Nephron (organoid): ENCODE measurements at regions not wholly inside any gene's neighbourhood (a gene's known extent, or its start where the extent isn't known, plus 50 kb on each side); places are given as distances from the start of the nearest gene placed in this dataset.

ENCODE experiments used
- H3K27ac Mint-ChIP-seq, 3 experiments: 2 replicates each; pipeline ENCODE4 v1.8.0; 2020; ENCODE audit warnings: mixed read lengths in 3 of 3, mild to moderate bottlenecking in 2 of 3, moderate library complexity in 1 of 3
- H3K27me3 Mint-ChIP-seq: 2 replicates; pipeline ENCODE4 v1.8.0; 2021; ENCODE audit warnings: low read depth, mild to moderate bottlenecking, moderate library complexity, mixed read lengths
- H3K36me3 Mint-ChIP-seq: 2 replicates; pipeline ENCODE4 v1.8.0; 2020; ENCODE audit warnings: low read depth, mixed read lengths
- H3K4me1 Mint-ChIP-seq: 2 replicates; pipeline ENCODE4 v1.8.0; 2020; ENCODE audit warnings: mixed read lengths
- H3K4me3 Mint-ChIP-seq, 3 experiments: 2 replicates each; pipeline ENCODE4 v1.8.0; 2020; ENCODE audit warnings: mild to moderate bottlenecking in 3 of 3, mixed read lengths in 3 of 3, moderate library complexity in 2 of 3
- H3K9me3 Mint-ChIP-seq: 2 replicates; pipeline ENCODE4 v1.8.0; 2020; ENCODE audit warnings: mixed read lengths
- CTCF ChIP-seq, 3 experiments: fragments of 200-600 bp; sonication (generic); IDR thresholded peaks; one replicate each; pipeline ENCODE4 v1.5.0; 2021; ENCODE audit warnings: antibody characterized with exemption in 3 of 3; ENCODE audit not compliant: unreplicated experiment in 3 of 3

GRCh38 chr11:25587496-25587895 lies 744.4 kb upstream of the ANO3 start:
- Mint-ChIP-seq H3K36me3 (no peaks in the 10 kb centered on the region), H3K9me3 (peaks cover 7% of the 10 kb centered on the region), H3K27ac (no peak overlapping the region), H3K27me3 (no peaks in the 10 kb centered on the region), H3K4me3 (no peak overlapping the region), H3K4me1 (no peaks in the 10 kb centered on the region)
- TF ChIP-seq CTCF (IDR thresholded peaks at IDR 0.05; ENCODE audit: unreplicated experiment in 3 of 3), result no peak

GRCh38 chr11:25593221-25593620 lies 738.7 kb upstream of the ANO3 start:
- no peak overlapping the region for H3K27ac Mint-ChIP-seq
- no peaks in the 10 kb centered on the region for H3K27me3 Mint-ChIP-seq
- no peak overlapping the region for H3K4me3 Mint-ChIP-seq

GRCh38 chr11:25596701-25597100 lies 735.2 kb upstream of the ANO3 start:
- Mint-ChIP-seq H3K27ac (no peak overlapping the region), H3K27me3 (no peaks in the 10 kb centered on the region), H3K4me1 (no peaks in the 10 kb centered on the region), H3K9me3 (peaks cover 4% of the 10 kb centered on the region), H3K36me3 (no peaks in the 10 kb centered on the region), H3K4me3 (no peak overlapping the region)
- TF ChIP-seq CTCF (IDR thresholded peaks at IDR 0.05; ENCODE audit: unreplicated experiment in 3 of 3), result no peak

More at GRCh38 chr11:25593221-25593620, 738.7 kb upstream of the ANO3 start:
- H3K4me1 Mint-ChIP-seq, result no peaks in the 10 kb centered on the region
- H3K9me3 Mint-ChIP-seq, result peaks cover 7% of the 10 kb centered on the region
- H3K36me3 Mint-ChIP-seq, result no peaks in the 10 kb centered on the region
- no peak for TF ChIP-seq CTCF (IDR thresholded peaks at IDR 0.05; ENCODE audit: unreplicated experiment in 3 of 3)

GRCh38 chr11:25597696-25598095 lies 734.2 kb upstream of the ANO3 start:
- no peaks in the 10 kb centered on the region for H3K4me1 Mint-ChIP-seq
- H3K27ac Mint-ChIP-seq, result no peak overlapping the region
- H3K27me3 Mint-ChIP-seq, result no peaks in the 10 kb centered on the region
- H3K36me3 Mint-ChIP-seq, result no peaks in the 10 kb centered on the region
- no peak for TF ChIP-seq CTCF (IDR thresholded peaks at IDR 0.05; ENCODE audit: unreplicated experiment in 3 of 3)
- H3K9me3 Mint-ChIP-seq, result no peaks in the 10 kb centered on the region
- no peak overlapping the region for H3K4me3 Mint-ChIP-seq

GRCh38 chr11:25602149-25602548 lies 729.8 kb upstream of the ANO3 start:
- H3K9me3 Mint-ChIP-seq, result peaks cover 19% of the 10 kb centered on the region
- no peak for TF ChIP-seq CTCF (IDR thresholded peaks at IDR 0.05; ENCODE audit: unreplicated experiment in 3 of 3)
- H3K36me3 Mint-ChIP-seq, result no peaks in the 10 kb centered on the region
- H3K4me3 Mint-ChIP-seq, result no peak overlapping the region
- H3K4me1 Mint-ChIP-seq, result no peaks in the 10 kb centered on the region
- H3K27ac Mint-ChIP-seq, result no peak overlapping the region
- no peaks in the 10 kb centered on the region for H3K27me3 Mint-ChIP-seq

- no peak overlapping the region for H3K4me3 Mint-ChIP-seq
- no peak for TF ChIP-seq CTCF (IDR thresholded peaks at IDR 0.05; ENCODE audit: unreplicated experiment in 3 of 3)
- H3K27ac Mint-ChIP-seq, result no peak overlapping the region
- no peaks in the 10 kb centered on the region for H3K36me3 Mint-ChIP-seq
- H3K27me3 Mint-ChIP-seq, result no peaks in the 10 kb centered on the region
- H3K4me1 Mint-ChIP-seq, result no peaks in the 10 kb centered on the region
- peaks cover 26% of the 10 kb centered on the region for H3K9me3 Mint-ChIP-seq
Observed at GRCh38 chr11:25602959-25603358, 729.0 kb upstream of the ANO3 start.
